HUES6 (cell line): ENCODE measurements at regions not wholly inside any gene's neighbourhood (a gene's known extent, or its start where the extent isn't known, plus 50 kb on each side); places are given as distances from the start of the nearest gene placed in this dataset.

Source experiments
- H3K27ac ChIP-seq: 2 replicates; pipeline ENCODE4 v1.7.0; 2013; ENCODE audit warnings: low read depth, mild to moderate bottlenecking, low read length, inconsistent platforms
- H3K27me3 ChIP-seq: 2 replicates; pipeline ENCODE4 v1.6.1; 2013; ENCODE audit warnings: low read length; ENCODE audit not compliant: control insufficient read depth, insufficient read depth
- H3K36me3 ChIP-seq: 2 replicates; pipeline ENCODE4 v1.6.1; 2013; ENCODE audit warnings: low read length; ENCODE audit not compliant: control insufficient read depth, insufficient read depth
- H3K4me1 ChIP-seq: 2 replicates; pipeline ENCODE4 v1.6.1; 2013; ENCODE audit warnings: low read length; ENCODE audit not compliant: control insufficient read depth, insufficient read depth
- H3K4me3 ChIP-seq: 2 replicates; pipeline ENCODE4 v1.5.1; 2013; ENCODE audit warnings: low read depth, low read length
- H3K9ac ChIP-seq: one replicate; pipeline ENCODE4 v1.6.1; 2013; ENCODE audit warnings: mild to moderate bottlenecking, low read length
- H3K9me3 ChIP-seq: 2 replicates; pipeline ENCODE4 v1.6.1; 2013; ENCODE audit warnings: low read depth, low read length; ENCODE audit not compliant: control insufficient read depth, insufficient read depth

DNA sequence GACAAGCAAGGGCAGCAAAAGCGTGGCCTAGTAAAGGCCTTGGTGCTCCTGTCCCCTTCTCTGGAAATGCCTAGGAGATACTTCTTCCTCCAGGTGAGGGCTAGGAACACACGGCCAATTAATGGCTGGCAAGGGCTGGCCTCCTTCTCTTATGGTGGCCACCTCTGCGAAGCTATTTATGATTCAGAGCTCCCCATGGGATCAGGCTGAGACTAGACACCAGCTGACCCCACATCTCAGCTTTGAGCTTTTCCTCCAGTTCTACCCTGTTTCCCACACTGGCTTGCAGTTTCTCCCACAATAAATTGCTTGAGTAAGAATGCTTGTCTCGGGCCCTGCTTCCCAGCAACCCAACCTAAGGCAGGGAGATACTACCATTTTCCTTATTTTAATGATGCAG, 53.7 kb downstream of the CAMK2N1 start:
- peaks cover 57% of the 10 kb centered on the region for H3K27me3 ChIP-seq

DNA sequence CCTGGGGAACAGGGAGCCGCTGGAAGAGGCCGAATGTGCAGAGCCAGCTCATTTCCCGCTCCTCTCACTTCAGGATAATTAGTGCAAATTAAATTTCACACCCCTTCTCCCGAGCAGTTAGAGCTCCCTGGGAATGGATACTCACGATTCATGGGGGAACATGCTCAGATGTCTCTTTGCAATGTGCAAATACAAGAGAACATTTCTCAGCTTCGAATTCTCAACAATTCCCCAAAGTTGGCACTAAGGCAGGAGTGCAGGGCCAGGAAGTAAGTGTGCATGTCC, 54.9 kb downstream of the CAMK2N1 start:
- Histone ChIP-seq H3K9ac (no peak overlapping the region), H3K27me3 (peaks cover 53% of the 10 kb centered on the region), H3K4me1 (peaks cover 3% of the 10 kb centered on the region; the same call in 1 of the 2 replicates), H3K4me3 (no peak overlapping the region), H3K36me3 (no peaks in the 10 kb centered on the region), H3K27ac (no peak overlapping the region), H3K9me3 (no peaks in the 10 kb centered on the region)

More for the DNA sequence above, 53.7 kb downstream of the CAMK2N1 start:
- H3K4me3 ChIP-seq, result no peak overlapping the region
- no peaks in the 10 kb centered on the region for H3K9me3 ChIP-seq
- no peaks in the 10 kb centered on the region for H3K36me3 ChIP-seq
- H3K27ac ChIP-seq, result no peak overlapping the region
- H3K9ac ChIP-seq, result no peak overlapping the region
- H3K4me1 ChIP-seq, result peaks cover 3% of the 10 kb centered on the region; the same call in 1 of the 2 replicates

DNA sequence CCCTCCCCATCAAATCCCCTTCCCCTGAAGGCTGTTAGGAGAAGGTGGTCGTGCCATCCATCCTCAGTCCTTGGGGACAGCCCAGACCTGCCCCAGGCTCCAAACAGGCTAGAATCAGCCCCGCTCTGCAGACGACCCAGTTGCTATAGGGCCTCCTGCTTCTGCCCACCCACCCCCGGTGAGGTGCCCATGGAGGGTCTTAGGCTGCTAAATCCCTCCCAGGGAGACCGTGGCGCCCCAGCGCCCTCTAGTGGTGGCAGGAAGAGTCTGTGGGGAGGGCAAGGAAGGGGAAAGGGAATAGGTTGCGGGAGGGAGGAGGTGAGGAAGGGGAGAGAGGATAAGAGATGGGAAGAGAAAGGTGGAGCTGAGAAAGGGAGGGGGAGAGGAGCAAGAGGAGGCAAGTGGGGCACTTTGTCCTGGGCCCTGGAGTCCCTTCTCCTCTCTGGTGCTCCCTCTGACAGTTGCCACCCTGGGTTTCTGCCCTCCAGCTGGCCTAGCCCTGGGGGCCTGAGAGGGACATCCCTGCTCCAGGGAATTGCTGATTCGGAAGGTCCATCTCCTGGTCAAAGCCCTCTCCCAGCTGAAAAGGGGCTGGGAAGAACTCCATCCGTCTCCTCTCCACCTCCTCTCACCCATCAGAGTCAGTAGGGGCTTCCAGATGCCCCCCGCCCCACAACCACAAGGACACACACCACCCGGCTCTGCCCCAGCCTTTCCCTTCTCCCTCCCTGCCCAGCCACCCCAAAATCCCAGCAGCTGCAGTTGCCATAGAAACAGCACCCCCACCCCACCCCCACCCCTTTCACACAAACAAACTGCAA, 55.4 kb downstream of the CAMK2N1 start:
- Histone ChIP-seq H3K27ac (no peak overlapping the region), H3K36me3 (no peaks in the 10 kb centered on the region), H3K4me3 (no peak overlapping the region)

DNA sequence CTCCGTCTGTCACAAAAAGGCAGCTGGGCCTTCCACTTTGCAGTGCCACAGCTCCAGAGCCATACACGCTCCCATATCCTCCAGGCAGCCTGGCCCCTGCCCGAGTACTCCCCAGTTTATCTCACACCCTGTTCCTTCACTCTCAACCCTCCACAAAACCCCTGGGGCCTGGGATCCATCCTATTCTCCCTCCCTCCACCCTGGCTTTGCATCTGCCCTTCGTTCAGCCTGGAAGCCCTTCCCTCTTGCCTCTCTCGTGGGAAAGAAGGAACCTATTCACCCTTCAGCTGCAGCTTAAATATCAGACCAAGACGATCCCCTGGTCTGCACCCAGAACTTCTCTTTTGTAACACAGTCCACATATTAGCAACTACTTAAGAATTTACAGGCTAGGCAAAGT, 56.7 kb downstream of the CAMK2N1 start:
- H3K4me3 ChIP-seq, result no peak overlapping the region
- no peak overlapping the region for H3K27ac ChIP-seq
- H3K36me3 ChIP-seq, result no peaks in the 10 kb centered on the region
- H3K27me3 ChIP-seq, result peaks cover 38% of the 10 kb centered on the region
- peaks cover 3% of the 10 kb centered on the region; the same call in 1 of the 2 replicates for H3K4me1 ChIP-seq
- no peak overlapping the region for H3K9ac ChIP-seq
- peaks cover 7% of the 10 kb centered on the region; the same call in 1 of the 2 replicates for H3K9me3 ChIP-seq

More for the DNA sequence above, 55.4 kb downstream of the CAMK2N1 start:
- H3K27me3 ChIP-seq, result peaks cover 47% of the 10 kb centered on the region
- H3K4me1 ChIP-seq, result peaks cover 3% of the 10 kb centered on the region; the same call in 1 of the 2 replicates
- no peak overlapping the region for H3K9ac ChIP-seq
- H3K9me3 ChIP-seq, result peaks cover 4% of the 10 kb centered on the region; the same call in 1 of the 2 replicates

DNA sequence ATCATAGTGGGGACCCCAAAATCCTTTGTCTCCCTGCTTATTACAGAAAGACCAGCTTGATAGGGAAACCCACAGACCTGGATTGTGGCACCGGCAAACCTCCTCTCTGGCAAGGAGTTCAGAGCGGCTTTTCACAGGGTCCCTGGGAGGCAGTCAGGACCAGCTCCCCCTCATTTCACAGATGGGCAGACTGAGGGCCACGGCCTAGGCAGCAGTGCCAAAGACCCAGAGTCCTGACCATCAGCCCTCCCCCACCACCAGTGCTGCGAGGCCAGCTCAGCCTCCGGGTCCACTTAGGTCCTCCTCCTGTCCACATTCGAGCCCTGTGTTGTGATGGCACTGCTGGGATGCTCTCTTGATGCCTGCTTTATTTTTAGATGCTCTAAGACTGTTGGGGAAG, 57.2 kb downstream of the CAMK2N1 start:
- H3K27ac ChIP-seq, result no peak overlapping the region
- no peaks in the 10 kb centered on the region for H3K36me3 ChIP-seq
- H3K27me3 ChIP-seq, result peaks cover 35% of the 10 kb centered on the region
- peaks cover 3% of the 10 kb centered on the region; the same call in 1 of the 2 replicates for H3K4me1 ChIP-seq
- H3K9me3 ChIP-seq, result peaks cover 9% of the 10 kb centered on the region; the same call in 1 of the 2 replicates
- H3K9ac ChIP-seq, result no peak overlapping the region
- no peak overlapping the region for H3K4me3 ChIP-seq

DNA sequence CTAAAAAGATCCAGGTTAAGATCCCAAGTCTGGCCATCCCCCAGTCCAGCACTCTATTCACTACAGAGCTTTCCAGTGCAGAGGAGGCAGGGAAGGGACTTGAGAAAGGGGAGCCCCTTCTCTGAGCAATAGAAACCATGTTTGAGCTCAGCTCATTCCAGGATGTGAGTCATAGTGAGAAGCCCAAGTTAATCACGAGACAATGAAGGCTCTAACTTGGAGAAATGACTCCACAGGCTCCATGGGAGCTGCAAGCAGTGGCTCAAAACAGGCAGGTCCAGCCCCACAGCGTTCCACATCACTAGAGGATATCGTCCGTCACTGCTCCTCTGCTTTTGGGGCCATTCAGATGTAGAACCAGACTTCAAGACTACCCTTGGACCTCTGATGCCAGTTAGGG, 59.1 kb downstream of the CAMK2N1 start:
- Histone ChIP-seq H3K4me1 (peaks cover 3% of the 10 kb centered on the region; the same call in 1 of the 2 replicates), H3K4me3 (no peak overlapping the region), H3K9ac (no peak overlapping the region), H3K9me3 (peaks cover 25% of the 10 kb centered on the region; the same call in 1 of the 2 replicates), H3K27ac (no peak overlapping the region), H3K36me3 (no peaks in the 10 kb centered on the region), H3K27me3 (peaks cover 28% of the 10 kb centered on the region)

DNA sequence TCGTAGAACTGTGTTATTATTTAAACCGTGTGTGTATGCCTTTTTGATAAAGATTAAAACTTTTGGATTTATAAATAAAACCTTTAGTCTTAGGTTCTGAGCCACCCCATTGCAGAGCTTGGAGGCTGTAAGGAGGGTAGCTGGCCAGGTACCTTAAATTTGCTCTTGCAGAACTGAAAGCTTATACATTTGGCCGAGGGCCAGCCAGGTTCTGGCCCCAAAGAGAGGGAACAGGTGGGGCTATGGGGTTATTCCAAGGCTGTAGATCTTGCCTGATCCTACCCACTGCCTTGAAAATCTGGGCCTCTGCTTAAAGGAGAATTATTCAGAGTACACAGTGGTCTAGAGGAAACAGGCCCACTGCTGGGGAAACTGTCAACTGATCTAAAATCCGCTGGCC, 59.6 kb downstream of the CAMK2N1 start:
- Histone ChIP-seq H3K4me3 (no peak overlapping the region), H3K9me3 (peaks cover 28% of the 10 kb centered on the region; the same call in 1 of the 2 replicates), H3K4me1 (peaks cover 3% of the 10 kb centered on the region; the same call in 1 of the 2 replicates), H3K27ac (no peak overlapping the region), H3K27me3 (peaks cover 34% of the 10 kb centered on the region), H3K9ac (no peak overlapping the region), H3K36me3 (no peaks in the 10 kb centered on the region)

DNA sequence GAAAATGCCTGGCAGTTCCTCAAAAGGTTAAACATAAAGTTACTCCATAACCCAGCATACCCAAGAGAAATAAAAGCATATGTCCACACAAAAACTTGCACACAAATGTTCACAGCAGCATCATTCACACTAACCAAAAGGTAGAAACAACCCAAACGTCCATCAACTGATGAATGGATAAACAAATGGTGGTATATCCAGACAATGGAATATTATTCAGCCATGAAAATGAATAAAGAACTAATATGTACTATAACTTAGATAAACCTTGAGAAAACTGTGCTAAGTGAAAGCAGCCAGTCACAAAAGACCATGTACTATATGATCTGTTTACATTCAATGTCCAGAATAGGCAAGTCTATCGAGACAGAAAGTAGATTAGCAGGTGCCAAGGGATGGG, 60.4 kb downstream of the CAMK2N1 start:
- Histone ChIP-seq H3K9me3 (peaks cover 28% of the 10 kb centered on the region; the same call in 1 of the 2 replicates), H3K27ac (no peak overlapping the region), H3K4me3 (no peak overlapping the region), H3K9ac (no peak overlapping the region), H3K27me3 (peaks cover 38% of the 10 kb centered on the region), H3K4me1 (no peaks in the 10 kb centered on the region), H3K36me3 (no peaks in the 10 kb centered on the region)

DNA sequence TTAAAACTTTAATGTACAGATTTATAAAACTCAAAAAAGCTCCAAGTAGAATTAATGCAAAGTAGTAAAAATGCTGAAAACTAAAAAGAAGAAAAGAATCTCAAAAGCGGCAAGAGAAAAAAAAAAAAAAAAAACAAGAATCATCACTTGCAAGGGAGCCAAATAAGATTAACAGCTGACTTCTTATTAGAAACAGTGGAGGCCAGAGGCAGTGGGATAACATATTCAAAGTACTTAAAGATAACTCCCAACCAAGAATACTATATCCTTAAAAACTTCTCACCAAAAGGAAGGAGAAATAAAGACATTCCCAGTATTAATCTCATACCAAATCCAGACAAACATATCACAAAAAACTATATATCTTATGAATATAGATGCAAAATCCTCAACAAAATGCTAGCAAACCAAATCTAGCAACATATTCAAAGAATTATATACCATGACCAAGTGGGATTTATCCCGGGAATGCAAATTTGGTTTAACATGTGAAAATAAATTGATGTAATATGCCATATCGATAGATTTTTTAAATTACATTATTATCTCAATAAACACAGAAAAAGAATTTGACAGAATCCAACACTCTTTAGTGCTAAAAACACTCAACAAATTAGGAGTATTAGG, 62.7 kb downstream of the CAMK2N1 start:
- Histone ChIP-seq H3K36me3 (no peaks in the 10 kb centered on the region), H3K9me3 (peaks cover 28% of the 10 kb centered on the region; the same call in 1 of the 2 replicates), H3K4me3 (no peak overlapping the region), H3K9ac (no peak overlapping the region), H3K4me1 (no peaks in the 10 kb centered on the region), H3K27me3 (peaks cover 45% of the 10 kb centered on the region), H3K27ac (no peak overlapping the region)

DNA sequence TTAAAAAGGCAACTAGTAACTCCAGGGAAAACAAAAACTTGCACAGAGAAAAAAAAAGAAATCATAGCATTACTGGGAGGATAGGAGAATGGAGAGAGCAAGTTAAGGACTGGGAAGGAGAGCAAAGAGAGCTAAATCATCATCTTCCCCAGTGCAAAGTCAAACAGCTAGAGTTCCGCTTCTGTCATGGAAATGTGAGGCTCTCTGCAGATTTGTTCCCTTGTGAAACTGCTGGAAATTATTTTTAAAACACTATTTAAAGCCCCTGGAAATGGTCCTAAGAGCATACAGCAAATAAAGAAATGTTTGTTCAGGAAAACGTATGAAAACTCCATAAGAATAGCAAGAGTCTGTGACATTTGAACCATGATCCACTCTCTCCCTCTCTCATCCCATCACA, 64.6 kb downstream of the CAMK2N1 start:
- Histone ChIP-seq H3K9ac (no peak overlapping the region), H3K27ac (no peak overlapping the region), H3K4me1 (no peaks in the 10 kb centered on the region), H3K36me3 (no peaks in the 10 kb centered on the region), H3K4me3 (no peak overlapping the region), H3K9me3 (peaks cover 28% of the 10 kb centered on the region; the same call in 1 of the 2 replicates), H3K27me3 (peaks cover 54% of the 10 kb centered on the region)

DNA sequence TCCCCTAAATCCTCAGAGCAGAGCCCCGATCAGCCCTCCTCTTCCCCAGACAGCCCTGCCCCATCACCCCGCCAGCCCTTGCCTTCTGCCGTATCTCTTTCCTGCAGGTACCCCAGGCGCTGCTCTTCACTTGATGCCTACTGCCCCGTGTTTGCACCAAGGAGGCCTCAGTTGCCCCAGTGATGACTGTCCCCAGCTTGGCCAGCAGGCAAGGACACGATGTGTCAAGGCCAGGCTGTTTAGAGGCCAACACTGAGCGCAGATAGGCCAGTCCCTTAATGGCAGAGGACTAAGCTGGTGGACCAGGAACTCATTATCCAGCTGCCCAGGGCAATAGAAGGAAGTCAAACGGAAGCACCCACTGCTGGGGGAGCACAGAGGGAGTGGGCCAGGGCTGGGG, 68.4 kb downstream of the CAMK2N1 start:
- Histone ChIP-seq H3K4me3 (no peak overlapping the region), H3K36me3 (no peaks in the 10 kb centered on the region), H3K4me1 (no peaks in the 10 kb centered on the region), H3K9me3 (0 out of 2 replicates have a peak, but pooled peaks cover 9% of the 10 kb centered on the region), H3K9ac (no peak overlapping the region), H3K27me3 (peaks cover 90% of the 10 kb centered on the region), H3K27ac (no peak overlapping the region)
